HCT116 (cell line): ENCODE measurements at regions not wholly inside any gene's neighbourhood (a gene's known extent, or its start where the extent isn't known, plus 50 kb on each side); places are given as distances from the start of the nearest gene placed in this dataset.

Experiments
- CEBPB ChIP-seq: IDR thresholded peaks from 2 replicates; pipeline ENCODE4 v1.6.1; 2012; ENCODE audit warnings: low read depth
- CTCF ChIP-seq, 3 experiments: fragments of 200-600 bp in 1 of 3; sonication (generic) in 1 of 3; IDR thresholded peaks in 2 of 3; conservative IDR thresholded peaks in 1 of 3; 2 replicates each; pipeline ENCODE4 v1.5.1; 2012 to 2017; ENCODE audit warnings: low read depth in 2 of 3, low read length in 2 of 3, antibody characterized with exemption in 1 of 3, borderline replicate concordance in 1 of 3, control low read depth in 1 of 3, mild to moderate bottlenecking in 1 of 3, mixed read lengths in 1 of 3, mixed run types in 1 of 3, moderate library complexity in 1 of 3; ENCODE audit not compliant: insufficient read depth in 1 of 3
- ELF1 ChIP-seq: IDR thresholded peaks from 2 replicates; pipeline ENCODE4 v1.6.1; 2012; ENCODE audit warnings: low read depth, borderline replicate concordance
- EZH2 ChIP-seq: fragments of 200-600 bp; sonication (generic); IDR thresholded peaks from 2 replicates; pipeline ENCODE4 v1.6.1; 2017; ENCODE audit warnings: antibody characterized with exemption, mixed run types
- EZH2phosphoT487 ChIP-seq: fragments of 200-600 bp; IDR thresholded peaks from 2 replicates; pipeline ENCODE4 v1.6.1; 2018; ENCODE audit warnings: antibody characterized with exemption, borderline replicate concordance
- SRF ChIP-seq: IDR thresholded peaks from 2 replicates; pipeline ENCODE4 v1.6.1; 2012; ENCODE audit warnings: low read depth
- TCF7L2 ChIP-seq: IDR thresholded peaks from 2 replicates; pipeline ENCODE4 v1.7.0; 2011; ENCODE audit warnings: borderline replicate concordance, inconsistent platforms; ENCODE audit not compliant: insufficient read depth, insufficient read length; ENCODE audit errors: extremely low read depth
- TF ChIP-seq, protein P1 (sequence below): IDR thresholded peaks from 2 replicates; pipeline ENCODE4 v1.6.1; 2012; ENCODE audit warnings: low read depth

GRCh38 chr11:33434294-33434693 is 177.1 kb downstream of the HIPK3 start:
- no peak for TF ChIP-seq EZH2
- TF ChIP-seq CEBPB = no peak
- no peak for TF ChIP-seq CTCF (IDR thresholded peaks at IDR 0.05 in 2 of 3, conservative IDR thresholded peaks at IDR 0.05 in 1 of 3; ENCODE audit: borderline replicate concordance in 1 of 3, insufficient read depth in 1 of 3, low read depth in 2 of 3, low read length in 2 of 3)
- TF ChIP-seq TCF7L2 = no peak
- no peak for TF ChIP-seq ELF1
- no peak for TF ChIP-seq EZH2phosphoT487
- TF ChIP-seq, protein P1, sequence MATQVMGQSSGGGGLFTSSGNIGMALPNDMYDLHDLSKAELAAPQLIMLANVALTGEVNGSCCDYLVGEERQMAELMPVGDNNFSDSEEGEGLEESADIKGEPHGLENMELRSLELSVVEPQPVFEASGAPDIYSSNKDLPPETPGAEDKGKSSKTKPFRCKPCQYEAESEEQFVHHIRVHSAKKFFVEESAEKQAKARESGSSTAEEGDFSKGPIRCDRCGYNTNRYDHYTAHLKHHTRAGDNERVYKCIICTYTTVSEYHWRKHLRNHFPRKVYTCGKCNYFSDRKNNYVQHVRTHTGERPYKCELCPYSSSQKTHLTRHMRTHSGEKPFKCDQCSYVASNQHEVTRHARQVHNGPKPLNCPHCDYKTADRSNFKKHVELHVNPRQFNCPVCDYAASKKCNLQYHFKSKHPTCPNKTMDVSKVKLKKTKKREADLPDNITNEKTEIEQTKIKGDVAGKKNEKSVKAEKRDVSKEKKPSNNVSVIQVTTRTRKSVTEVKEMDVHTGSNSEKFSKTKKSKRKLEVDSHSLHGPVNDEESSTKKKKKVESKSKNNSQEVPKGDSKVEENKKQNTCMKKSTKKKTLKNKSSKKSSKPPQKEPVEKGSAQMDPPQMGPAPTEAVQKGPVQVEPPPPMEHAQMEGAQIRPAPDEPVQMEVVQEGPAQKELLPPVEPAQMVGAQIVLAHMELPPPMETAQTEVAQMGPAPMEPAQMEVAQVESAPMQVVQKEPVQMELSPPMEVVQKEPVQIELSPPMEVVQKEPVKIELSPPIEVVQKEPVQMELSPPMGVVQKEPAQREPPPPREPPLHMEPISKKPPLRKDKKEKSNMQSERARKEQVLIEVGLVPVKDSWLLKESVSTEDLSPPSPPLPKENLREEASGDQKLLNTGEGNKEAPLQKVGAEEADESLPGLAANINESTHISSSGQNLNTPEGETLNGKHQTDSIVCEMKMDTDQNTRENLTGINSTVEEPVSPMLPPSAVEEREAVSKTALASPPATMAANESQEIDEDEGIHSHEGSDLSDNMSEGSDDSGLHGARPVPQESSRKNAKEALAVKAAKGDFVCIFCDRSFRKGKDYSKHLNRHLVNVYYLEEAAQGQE = no peak
- no peak for TF ChIP-seq SRF
